HG02642 (cell line): ENCODE measurements at regions not wholly inside any gene's neighbourhood (a gene's known extent, or its start where the extent isn't known, plus 50 kb on each side); places are given as distances from the start of the nearest gene placed in this dataset.

Source experiments
- ATAC-seq: cut with Tn5 transposase; IDR thresholded peaks from one replicate; pipeline ENCODE4 v1.9.1; 2021; ENCODE audit warnings: mild to moderate bottlenecking; ENCODE audit not compliant: unreplicated experiment, poor library complexity

GRCh38 chr18:55779691-55780585, 191.9 kb upstream of the TCF4 start:
- no peak for ATAC-seq

GRCh38 chr18:55778788-55779690, 191.0 kb upstream of the TCF4 start:
- ATAC-seq: no peak

GRCh38 chr18:55777666-55778304, 189.8 kb upstream of the TCF4 start:
- ATAC-seq: no peak

- no peak for ATAC-seq
Observed at GRCh38 chr18:55775972-55776371, 188.0 kb upstream of the TCF4 start.

GRCh38 chr18:55774505-55774904, 186.5 kb upstream of the TCF4 start:
- no peak for ATAC-seq

- no peak for ATAC-seq
Observed at GRCh38 chr18:55768255-55768654, 180.3 kb upstream of the TCF4 start.

- no peak for ATAC-seq
Observed at GRCh38 chr18:55764386-55764785, 176.4 kb upstream of the TCF4 start.

GRCh38 chr18:55763805-55764204, 175.8 kb upstream of the TCF4 start:
- no peak for ATAC-seq

GRCh38 chr18:55763298-55763697, 175.3 kb upstream of the TCF4 start:
- ATAC-seq: no peak

- no peak for ATAC-seq
Observed at GRCh38 chr18:55762424-55762823, 174.4 kb upstream of the TCF4 start.

GRCh38 chr18:55753643-55754263, 165.8 kb upstream of the TCF4 start:
- no peak for ATAC-seq

- ATAC-seq: no peak
Observed at GRCh38 chr18:55751476-55751875, 163.5 kb upstream of the TCF4 start.

- ATAC-seq: no peak
Observed at GRCh38 chr18:55748227-55748738, 160.3 kb upstream of the TCF4 start.

- ATAC-seq: no peak
Observed at GRCh38 chr18:55744206-55744605, 156.2 kb upstream of the TCF4 start.

GRCh38 chr18:55743736-55744135, 155.7 kb upstream of the TCF4 start:
- ATAC-seq: no peak

GRCh38 chr18:55743133-55743532, 155.1 kb upstream of the TCF4 start:
- no peak for ATAC-seq

- ATAC-seq: no peak
Observed at GRCh38 chr18:55739488-55739887, 151.5 kb upstream of the TCF4 start.

GRCh38 chr18:55738483-55739114, 150.6 kb upstream of the TCF4 start:
- no peak for ATAC-seq

GRCh38 chr18:55737781-55738468, 149.9 kb upstream of the TCF4 start:
- no peak for ATAC-seq
